Liver (tissue), 8 donors: ENCODE measurements at regions not wholly inside any gene's neighbourhood (a gene's known extent, or its start where the extent isn't known, plus 50 kb on each side); places are given as distances from the start of the nearest gene placed in this dataset.

Source experiments
- DNase-seq: peaks from one replicate; pipeline ENCODE4 v3.0.0-alpha.2; 2017; ENCODE audit warnings: low spot score
- H3K27ac ChIP-seq, 2 donors: one replicate each; pipeline ENCODE4 v1.7.0; 2013; ENCODE audit warnings: inconsistent platforms in 2 of 2, low read length in 2 of 2, control low read depth in 1 of 2, low read depth in 1 of 2, mild to moderate bottlenecking in 1 of 2
- H3K27me3 ChIP-seq, 4 donors: one replicate each; pipeline versions ENCODE4 v1.6.1 to v1.7.0; 2013; ENCODE audit warnings: low read length in 3 of 4, inconsistent platforms in 1 of 4, mild to moderate bottlenecking in 1 of 4, moderate library complexity in 1 of 4; ENCODE audit not compliant: control insufficient read depth in 4 of 4, insufficient read depth in 4 of 4
- H3K36me3 ChIP-seq, 4 donors: one replicate each; pipeline versions ENCODE4 v1.6.1 to v1.7.0; 2013; ENCODE audit warnings: low read length in 3 of 4, mild to moderate bottlenecking in 3 of 4, low read depth in 1 of 4, moderate library complexity in 1 of 4; ENCODE audit not compliant: control insufficient read depth in 4 of 4, insufficient read depth in 3 of 4
- H3K4me1 ChIP-seq, 4 donors: one replicate each; pipeline versions ENCODE4 v1.6.1 to v1.7.0; 2013; ENCODE audit warnings: low read length in 3 of 4, mild to moderate bottlenecking in 3 of 4, moderate library complexity in 1 of 4; ENCODE audit not compliant: control insufficient read depth in 4 of 4, insufficient read depth in 4 of 4
- H3K4me3 ChIP-seq, 3 donors: one replicate each; pipeline versions ENCODE4 v1.6.1 to v1.7.0; 2013; ENCODE audit warnings: low read length in 3 of 3, control low read depth in 1 of 3, low read depth in 1 of 3, mild to moderate bottlenecking in 1 of 3
- H3K9ac ChIP-seq, 2 donors: one replicate each; pipeline ENCODE4 v1.7.0; 2013; ENCODE audit warnings: low read length in 2 of 2, mild to moderate bottlenecking in 2 of 2, moderate library complexity in 2 of 2, control low read depth in 1 of 2, low read depth in 1 of 2
- H3K9me3 ChIP-seq, 4 donors: one replicate each; pipeline versions ENCODE4 v1.6.1 to v1.7.0; 2013; ENCODE audit warnings: low read length in 3 of 4; ENCODE audit not compliant: control insufficient read depth in 4 of 4
- EGR1 ChIP-seq, 2 donors: IDR thresholded peaks; 2 replicates each; pipeline ENCODE4 v1.6.1; 2016 to 2018; ENCODE audit warnings: antibody characterized with exemption in 2 of 2, low read depth in 2 of 2
- FOXA2 ChIP-seq: IDR thresholded peaks from 2 replicates; pipeline ENCODE4 v1.6.1; 2016; ENCODE audit warnings: antibody characterized with exemption
- GABPA ChIP-seq, 2 donors: IDR thresholded peaks in 1 of 2; conservative IDR thresholded peaks in 1 of 2; 2 replicates each; pipeline ENCODE4 v1.6.1; 2016; ENCODE audit warnings: antibody characterized with exemption in 2 of 2, mild to moderate bottlenecking in 1 of 2, moderate library complexity in 1 of 2
- HNF4G ChIP-seq: IDR thresholded peaks from 2 replicates; pipeline ENCODE4 v1.6.1; 2016; ENCODE audit warnings: antibody characterized with exemption
- NR2F2 ChIP-seq: IDR thresholded peaks from 2 replicates; pipeline ENCODE4 v1.6.1; 2016; ENCODE audit warnings: antibody characterized with exemption
- RAD21 ChIP-seq, 2 donors: IDR thresholded peaks; 2 replicates each; pipeline ENCODE4 v1.6.1; 2016; ENCODE audit warnings: antibody characterized with exemption in 2 of 2, mild to moderate bottlenecking in 2 of 2
- RXRA ChIP-seq, 2 donors: IDR thresholded peaks; 2 replicates each; pipeline ENCODE4 v1.6.1; 2017 to 2018; ENCODE audit warnings: antibody characterized with exemption in 2 of 2, mild to moderate bottlenecking in 1 of 2
- SP1 ChIP-seq: IDR thresholded peaks from 2 replicates; pipeline ENCODE4 v1.6.1; 2018; ENCODE audit warnings: antibody characterized with exemption, mild to moderate bottlenecking
- TAF1 ChIP-seq: conservative IDR thresholded peaks from 2 replicates; pipeline ENCODE4 v1.6.1; 2016; ENCODE audit warnings: antibody characterized with exemption, mild to moderate bottlenecking
- YY1 ChIP-seq: IDR thresholded peaks from 2 replicates; pipeline ENCODE4 v1.6.1; 2016; ENCODE audit warnings: antibody characterized with exemption, mild to moderate bottlenecking
- WGBS: extraction: QIAGEN DNeasy Blood & Tissue Kit; methylation state at CpG from one replicate; pipeline ENCODE4 v1.1.7; 2013; 5-methylcytosine and 5-hydroxymethylcytosine counted together
- TF ChIP-seq, protein P1 (sequence below): IDR thresholded peaks from 2 replicates; pipeline ENCODE4 v1.6.1; 2016; ENCODE audit warnings: antibody characterized with exemption, mild to moderate bottlenecking
- TF ChIP-seq, protein P2 (sequence below): fragments of 150-350 bp; IDR thresholded peaks from 2 replicates; pipeline ENCODE4 v1.5.1; 2017; ENCODE audit warnings: improper control_type of control experiment, low read depth, low read length; ENCODE audit not compliant: missing input control
- TF ChIP-seq, protein P3 (sequence below): IDR thresholded peaks from 2 replicates; pipeline ENCODE4 v1.6.1; 2016; ENCODE audit warnings: antibody characterized with exemption
- TF ChIP-seq, protein P4 (sequence below): IDR thresholded peaks from 2 replicates; pipeline ENCODE4 v1.6.1; 2016; ENCODE audit warnings: antibody characterized with exemption
- donor health status: healthy.
- donor health status: healthy.
- donor health status: healthy.
- donor health status: healthy.
- donor health status: healthy.

DNA sequence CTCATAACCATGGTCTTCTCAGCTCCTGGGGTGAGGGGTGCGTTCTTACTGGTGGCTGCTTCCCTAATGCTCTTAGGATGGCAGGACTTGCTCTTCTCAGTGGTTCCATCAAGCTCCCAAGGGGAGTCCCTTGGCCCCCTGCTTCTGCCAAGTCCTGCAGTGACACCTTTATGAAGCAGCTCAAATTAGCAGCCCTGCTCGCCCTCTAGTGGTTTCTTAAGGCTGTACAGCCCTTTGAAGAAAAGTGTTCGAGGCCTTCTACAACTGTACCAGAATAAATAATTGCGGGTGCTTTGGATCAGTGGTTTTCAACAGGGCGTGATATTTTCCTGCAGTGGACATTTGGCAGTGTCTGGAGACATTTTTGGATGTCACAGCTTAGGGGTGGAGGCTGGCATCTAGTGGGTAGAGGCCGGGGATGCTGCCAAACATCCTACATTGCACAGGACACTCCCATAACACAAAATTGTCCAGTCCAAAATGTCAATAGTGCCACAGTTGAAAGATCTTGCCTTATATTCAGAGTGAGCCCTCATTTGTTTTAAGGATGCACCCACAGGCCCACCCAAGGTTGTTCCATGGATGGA, 204.7 kb upstream of the S100G start:
- Histone ChIP-seq H3K4me3 (no peak overlapping the region), H3K27ac (no peak overlapping the region), H3K9ac (no peak overlapping the region), H3K9me3 (no peaks in the 10 kb centered on the region), H3K36me3 (no peaks in the 10 kb centered on the region), H3K4me1 (no peaks in the 10 kb centered on the region), H3K27me3 (peaks cover 0 to 2% (median 0%) of the 10 kb centered on the region in 4 donors)
- TF ChIP-seq HNF4G: no peak
- no peak for TF ChIP-seq TAF1
- no peak for TF ChIP-seq RXRA (IDR thresholded peaks at IDR 0.05)
- no peak for TF ChIP-seq NR2F2
- TF ChIP-seq FOXA2: no peak
- TF ChIP-seq, protein P1, sequence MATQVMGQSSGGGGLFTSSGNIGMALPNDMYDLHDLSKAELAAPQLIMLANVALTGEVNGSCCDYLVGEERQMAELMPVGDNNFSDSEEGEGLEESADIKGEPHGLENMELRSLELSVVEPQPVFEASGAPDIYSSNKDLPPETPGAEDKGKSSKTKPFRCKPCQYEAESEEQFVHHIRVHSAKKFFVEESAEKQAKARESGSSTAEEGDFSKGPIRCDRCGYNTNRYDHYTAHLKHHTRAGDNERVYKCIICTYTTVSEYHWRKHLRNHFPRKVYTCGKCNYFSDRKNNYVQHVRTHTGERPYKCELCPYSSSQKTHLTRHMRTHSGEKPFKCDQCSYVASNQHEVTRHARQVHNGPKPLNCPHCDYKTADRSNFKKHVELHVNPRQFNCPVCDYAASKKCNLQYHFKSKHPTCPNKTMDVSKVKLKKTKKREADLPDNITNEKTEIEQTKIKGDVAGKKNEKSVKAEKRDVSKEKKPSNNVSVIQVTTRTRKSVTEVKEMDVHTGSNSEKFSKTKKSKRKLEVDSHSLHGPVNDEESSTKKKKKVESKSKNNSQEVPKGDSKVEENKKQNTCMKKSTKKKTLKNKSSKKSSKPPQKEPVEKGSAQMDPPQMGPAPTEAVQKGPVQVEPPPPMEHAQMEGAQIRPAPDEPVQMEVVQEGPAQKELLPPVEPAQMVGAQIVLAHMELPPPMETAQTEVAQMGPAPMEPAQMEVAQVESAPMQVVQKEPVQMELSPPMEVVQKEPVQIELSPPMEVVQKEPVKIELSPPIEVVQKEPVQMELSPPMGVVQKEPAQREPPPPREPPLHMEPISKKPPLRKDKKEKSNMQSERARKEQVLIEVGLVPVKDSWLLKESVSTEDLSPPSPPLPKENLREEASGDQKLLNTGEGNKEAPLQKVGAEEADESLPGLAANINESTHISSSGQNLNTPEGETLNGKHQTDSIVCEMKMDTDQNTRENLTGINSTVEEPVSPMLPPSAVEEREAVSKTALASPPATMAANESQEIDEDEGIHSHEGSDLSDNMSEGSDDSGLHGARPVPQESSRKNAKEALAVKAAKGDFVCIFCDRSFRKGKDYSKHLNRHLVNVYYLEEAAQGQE: no peak
- TF ChIP-seq SP1: no peak
- TF ChIP-seq RAD21 (IDR thresholded peaks at IDR 0.05): peak; percentile 55 to 76
- TF ChIP-seq, protein P2, sequence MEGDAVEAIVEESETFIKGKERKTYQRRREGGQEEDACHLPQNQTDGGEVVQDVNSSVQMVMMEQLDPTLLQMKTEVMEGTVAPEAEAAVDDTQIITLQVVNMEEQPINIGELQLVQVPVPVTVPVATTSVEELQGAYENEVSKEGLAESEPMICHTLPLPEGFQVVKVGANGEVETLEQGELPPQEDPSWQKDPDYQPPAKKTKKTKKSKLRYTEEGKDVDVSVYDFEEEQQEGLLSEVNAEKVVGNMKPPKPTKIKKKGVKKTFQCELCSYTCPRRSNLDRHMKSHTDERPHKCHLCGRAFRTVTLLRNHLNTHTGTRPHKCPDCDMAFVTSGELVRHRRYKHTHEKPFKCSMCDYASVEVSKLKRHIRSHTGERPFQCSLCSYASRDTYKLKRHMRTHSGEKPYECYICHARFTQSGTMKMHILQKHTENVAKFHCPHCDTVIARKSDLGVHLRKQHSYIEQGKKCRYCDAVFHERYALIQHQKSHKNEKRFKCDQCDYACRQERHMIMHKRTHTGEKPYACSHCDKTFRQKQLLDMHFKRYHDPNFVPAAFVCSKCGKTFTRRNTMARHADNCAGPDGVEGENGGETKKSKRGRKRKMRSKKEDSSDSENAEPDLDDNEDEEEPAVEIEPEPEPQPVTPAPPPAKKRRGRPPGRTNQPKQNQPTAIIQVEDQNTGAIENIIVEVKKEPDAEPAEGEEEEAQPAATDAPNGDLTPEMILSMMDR: peak; percentile 58
- TF ChIP-seq, protein P3, sequence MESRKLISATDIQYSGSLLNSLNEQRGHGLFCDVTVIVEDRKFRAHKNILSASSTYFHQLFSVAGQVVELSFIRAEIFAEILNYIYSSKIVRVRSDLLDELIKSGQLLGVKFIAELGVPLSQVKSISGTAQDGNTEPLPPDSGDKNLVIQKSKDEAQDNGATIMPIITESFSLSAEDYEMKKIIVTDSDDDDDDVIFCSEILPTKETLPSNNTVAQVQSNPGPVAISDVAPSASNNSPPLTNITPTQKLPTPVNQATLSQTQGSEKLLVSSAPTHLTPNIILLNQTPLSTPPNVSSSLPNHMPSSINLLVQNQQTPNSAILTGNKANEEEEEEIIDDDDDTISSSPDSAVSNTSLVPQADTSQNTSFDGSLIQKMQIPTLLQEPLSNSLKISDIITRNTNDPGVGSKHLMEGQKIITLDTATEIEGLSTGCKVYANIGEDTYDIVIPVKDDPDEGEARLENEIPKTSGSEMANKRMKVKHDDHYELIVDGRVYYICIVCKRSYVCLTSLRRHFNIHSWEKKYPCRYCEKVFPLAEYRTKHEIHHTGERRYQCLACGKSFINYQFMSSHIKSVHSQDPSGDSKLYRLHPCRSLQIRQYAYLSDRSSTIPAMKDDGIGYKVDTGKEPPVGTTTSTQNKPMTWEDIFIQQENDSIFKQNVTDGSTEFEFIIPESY: no peak
- TF ChIP-seq, protein P4, sequence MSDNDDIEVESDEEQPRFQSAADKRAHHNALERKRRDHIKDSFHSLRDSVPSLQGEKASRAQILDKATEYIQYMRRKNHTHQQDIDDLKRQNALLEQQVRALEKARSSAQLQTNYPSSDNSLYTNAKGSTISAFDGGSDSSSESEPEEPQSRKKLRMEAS: no peak
- no peak for DNase-seq
- WGBS: 34% methylated on average over 6 of the region's 6 CpGs

DNA sequence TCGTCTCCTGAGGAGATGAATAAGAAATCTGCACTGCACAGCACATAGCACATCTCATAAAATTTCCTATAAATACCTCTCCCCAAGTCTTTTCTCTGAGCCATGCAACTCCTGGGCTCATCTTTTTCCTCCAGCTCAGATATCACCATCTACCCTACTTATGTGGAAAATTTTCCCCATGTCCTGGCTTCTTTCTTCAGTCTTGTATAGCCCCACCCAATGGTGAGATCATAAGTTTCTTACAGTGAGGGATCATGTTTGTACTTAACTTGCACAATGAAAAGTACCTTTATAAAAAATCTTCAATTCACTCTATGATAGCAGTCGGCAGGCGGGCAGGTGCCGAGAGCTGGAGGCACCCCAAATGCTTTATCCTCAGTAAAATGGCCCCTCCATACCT, 198.6 kb upstream of the S100G start:
- Histone ChIP-seq H3K27me3 (peaks cover 0 to 2% (median 0%) of the 10 kb centered on the region in 4 donors), H3K4me3 (no peak overlapping the region), H3K9me3 (no peaks in the 10 kb centered on the region), H3K9ac (no peak overlapping the region), H3K4me1 (no peaks in the 10 kb centered on the region), H3K27ac (no peak overlapping the region), H3K36me3 (no peaks in the 10 kb centered on the region)
- 94% methylated on average over 4 of the region's 4 CpGs for WGBS
- DNase-seq: no peak
- TF ChIP-seq GABPA (IDR thresholded peaks at IDR 0.05 in 1 of 2, conservative IDR thresholded peaks at IDR 0.05 in 1 of 2): no peak
- no peak for TF ChIP-seq HNF4G
- TF ChIP-seq EGR1 (IDR thresholded peaks at IDR 0.05; ENCODE audit: low read depth in 2 of 2): no peak
- no peak for TF ChIP-seq SP1
- no peak for TF ChIP-seq TAF1
- TF ChIP-seq, protein P4: no peak
- no peak for TF ChIP-seq RAD21 (IDR thresholded peaks at IDR 0.05)
- TF ChIP-seq, protein P2: no peak
- no peak for TF ChIP-seq RXRA (IDR thresholded peaks at IDR 0.05)
- TF ChIP-seq, protein P1: no peak
- no peak for TF ChIP-seq NR2F2
- TF ChIP-seq YY1: no peak
